Islet of Langerhans (tissue), 1 donor: ENCODE measurements at regions not wholly inside any gene's neighbourhood (a gene's known extent, or its start where the extent isn't known, plus 50 kb on each side); places are given as distances from the start of the nearest gene placed in this dataset.
A peak's percentile ranks its signal among the peaks of the same experiment; 100 is the strongest.

Experiments used
- FAIRE-seq: peaks from one replicate; lab custom pipeline; 2011; peaks lifted over from hg19 to GRCh38; lab: Jason Lieb, UNC

- FAIRE-seq: peak; percentile 99
Observed at GRCh38 chr2:128832946-128833663, 514.4 kb upstream of the HS6ST1 start.

- no peak for FAIRE-seq
Observed at GRCh38 chr2:128833664-128834027, 515.0 kb upstream of the HS6ST1 start.

- peak; percentile 95 for FAIRE-seq
Observed at GRCh38 chr2:128834207-128834879, 515.7 kb upstream of the HS6ST1 start.

GRCh38 chr2:128834880-128835252, 516.2 kb upstream of the HS6ST1 start:
- no peak for FAIRE-seq

- no peak for FAIRE-seq
Observed at GRCh38 chr2:128835342-128835855, 516.7 kb upstream of the HS6ST1 start.

- no peak for FAIRE-seq
Observed at GRCh38 chr2:128835974-128836373, 517.3 kb upstream of the HS6ST1 start.

- no peak for FAIRE-seq
Observed at GRCh38 chr2:128836559-128837100, 518.0 kb upstream of the HS6ST1 start.

GRCh38 chr2:128838244-128838643, 519.6 kb upstream of the HS6ST1 start:
- FAIRE-seq: no peak

- no peak for FAIRE-seq
Observed at GRCh38 chr2:128841803-128842202, 523.1 kb upstream of the HS6ST1 start.

GRCh38 chr2:128867311-128867710, 548.6 kb upstream of the HS6ST1 start:
- FAIRE-seq: no peak

GRCh38 chr2:128867936-128868636, 549.4 kb upstream of the HS6ST1 start:
- no peak for FAIRE-seq

GRCh38 chr2:128868686-128869551, 550.3 kb upstream of the HS6ST1 start:
- no peak for FAIRE-seq

GRCh38 chr2:128874608-128875007, 555.9 kb upstream of the HS6ST1 start:
- no peak for FAIRE-seq

- no peak for FAIRE-seq
Observed at GRCh38 chr2:128876986-128877983, 558.6 kb upstream of the HS6ST1 start.

- no peak for FAIRE-seq
Observed at GRCh38 chr2:128879161-128879560, 560.5 kb upstream of the HS6ST1 start.

- no peak for FAIRE-seq
Observed at GRCh38 chr2:128894896-128895295, 576.2 kb upstream of the HS6ST1 start.

- no peak for FAIRE-seq
Observed at GRCh38 chr2:128901572-128902391, 583.1 kb upstream of the HS6ST1 start.

- FAIRE-seq: no peak
Observed at GRCh38 chr2:128903637-128904036, 585.0 kb upstream of the HS6ST1 start.

- no peak for FAIRE-seq
Observed at GRCh38 chr2:128911276-128911675, 592.6 kb upstream of the HS6ST1 start.

- FAIRE-seq: no peak
Observed at GRCh38 chr2:128914320-128914719, 595.7 kb upstream of the HS6ST1 start.
